HCT116 (cell line): ENCODE measurements at regions not wholly inside any gene's neighbourhood (a gene's known extent, or its start where the extent isn't known, plus 50 kb on each side); places are given as distances from the start of the nearest gene placed in this dataset.
"Not testable (repeated sequence)": the region's sequence is repeated elsewhere in the genome, so short reads cannot be mapped to it uniquely, and the experiment has no call there.

Experiments
- CTCF ChIP-seq, 3 experiments: fragments of 200-600 bp in 1 of 3; sonication (generic) in 1 of 3; IDR thresholded peaks in 2 of 3; conservative IDR thresholded peaks in 1 of 3; 2 replicates each; pipeline ENCODE4 v1.5.1; 2012 to 2017; ENCODE audit warnings: low read depth in 2 of 3, low read length in 2 of 3, antibody characterized with exemption in 1 of 3, borderline replicate concordance in 1 of 3, control low read depth in 1 of 3, mild to moderate bottlenecking in 1 of 3, mixed read lengths in 1 of 3, mixed run types in 1 of 3, moderate library complexity in 1 of 3; ENCODE audit not compliant: insufficient read depth in 1 of 3
- EZH2 ChIP-seq: fragments of 200-600 bp; sonication (generic); IDR thresholded peaks from 2 replicates; pipeline ENCODE4 v1.6.1; 2017; ENCODE audit warnings: antibody characterized with exemption, mixed run types
- POLR2A ChIP-seq: IDR thresholded peaks from 2 replicates; pipeline ENCODE4 v1.7.0; 2011; ENCODE audit warnings: borderline replicate concordance; ENCODE audit not compliant: insufficient read depth, insufficient read length; ENCODE audit errors: extremely low read depth
- POLR2AphosphoS5 ChIP-seq: IDR thresholded peaks from 2 replicates; pipeline ENCODE4 v1.6.1; 2011; ENCODE audit warnings: mild to moderate bottlenecking, low read depth, low read length, moderate library complexity
- YY1 ChIP-seq: IDR thresholded peaks from 2 replicates; pipeline ENCODE4 v1.6.1; 2011; ENCODE audit warnings: low read length, low read depth, moderate library complexity, mild to moderate bottlenecking; ENCODE audit not compliant: insufficient replicate concordance; ENCODE audit errors: extremely low read depth

DNA sequence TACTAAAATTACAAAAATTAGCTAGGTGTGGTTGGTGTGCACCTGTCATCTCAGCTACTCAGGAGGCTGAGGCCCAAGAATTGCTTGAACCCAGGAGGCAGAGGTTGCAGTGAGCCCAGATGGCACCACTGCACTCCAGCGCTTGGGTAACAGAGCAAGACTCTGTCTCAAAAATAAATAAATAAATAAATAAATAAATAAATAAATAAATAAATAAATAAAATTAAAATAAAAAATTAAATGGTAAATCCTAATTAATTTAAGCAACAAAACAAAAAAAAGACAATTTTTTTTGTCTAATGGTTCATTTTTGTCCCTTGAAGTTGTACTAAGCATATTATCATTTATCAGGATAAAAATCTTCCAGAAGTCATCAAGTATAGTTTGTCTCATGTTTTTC, 521.2 kb upstream of the SOX9 start:
- not testable (repeated sequence) for TF ChIP-seq YY1; EZH2; CTCF (IDR thresholded peaks at IDR 0.05 in 2 of 3, conservative IDR thresholded peaks at IDR 0.05 in 1 of 3; ENCODE audit: borderline replicate concordance in 1 of 3, insufficient read depth in 1 of 3, low read depth in 2 of 3, low read length in 2 of 3); POLR2A; POLR2AphosphoS5
